KOPT-K1 (cell line): ENCODE measurements at regions not wholly inside any gene's neighbourhood (a gene's known extent, or its start where the extent isn't known, plus 50 kb on each side); places are given as distances from the start of the nearest gene placed in this dataset.

Experiments
- H3K27ac ChIP-seq: fragments of 200-600 bp; sonication (generic); 2 replicates; pipeline ENCODE4 v1.5.1; 2016; ENCODE audit warnings: antibody characterized with exemption, mild to moderate bottlenecking, low read depth, low read length; ENCODE audit not compliant: poor library complexity, severe bottlenecking
- H3K36me3 ChIP-seq: fragments of 200-600 bp; sonication (generic); 2 replicates; pipeline ENCODE4 v1.5.1; 2017; ENCODE audit warnings: antibody characterized with exemption, mild to moderate bottlenecking, low read length, moderate library complexity; ENCODE audit not compliant: insufficient read depth
- H3K9me3 ChIP-seq: fragments of 200-600 bp; sonication (generic); 2 replicates; pipeline ENCODE4 v1.5.1; 2017; ENCODE audit warnings: antibody characterized with exemption, low read length, mild to moderate bottlenecking; ENCODE audit not compliant: insufficient read depth, poor library complexity, severe bottlenecking

DNA sequence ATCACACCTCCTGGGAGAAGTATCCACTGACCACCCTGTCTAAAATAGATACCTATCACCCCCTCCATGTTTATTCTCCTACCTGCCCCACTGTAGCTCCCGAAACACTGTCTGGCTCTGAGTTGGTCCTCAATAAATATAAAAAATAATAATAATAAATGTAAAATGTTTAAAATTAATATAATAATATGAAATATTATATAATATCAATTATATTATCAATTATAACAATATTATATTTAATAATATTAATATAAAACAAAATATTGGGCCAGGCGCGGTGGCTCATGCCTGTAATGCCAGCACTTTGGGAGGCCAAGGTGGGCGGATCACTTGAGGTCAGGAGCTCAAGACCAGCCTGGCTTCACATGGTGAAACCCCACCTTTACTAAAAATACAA, 52.3 kb upstream of the TIAM1 start:
- Histone ChIP-seq H3K27ac (peak overlapping the region; percentile 87), H3K36me3 (no peaks in the 10 kb centered on the region), H3K9me3 (no peaks in the 10 kb centered on the region)

DNA sequence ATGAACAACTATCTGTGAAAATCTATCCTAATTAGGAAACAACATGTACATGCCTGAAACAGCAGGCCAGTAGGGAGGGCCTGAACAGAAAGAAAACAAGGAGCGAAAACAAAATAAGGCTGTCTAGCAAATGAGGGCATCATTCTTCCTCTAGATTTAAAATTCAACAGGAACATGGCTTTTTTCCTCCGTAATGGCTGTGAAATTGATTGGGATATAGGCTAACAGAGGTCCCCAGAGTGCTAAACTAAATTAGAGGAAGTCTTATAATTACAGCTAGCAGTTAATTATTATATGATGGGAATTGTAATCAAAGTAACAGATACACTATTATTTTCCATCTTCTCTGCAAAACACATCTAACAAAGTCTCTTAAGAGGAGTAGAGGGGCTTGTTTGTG, 51.7 kb upstream of the TIAM1 start:
- Histone ChIP-seq H3K9me3 (no peaks in the 10 kb centered on the region), H3K27ac (peak overlapping the region; percentile 87), H3K36me3 (no peaks in the 10 kb centered on the region)

DNA sequence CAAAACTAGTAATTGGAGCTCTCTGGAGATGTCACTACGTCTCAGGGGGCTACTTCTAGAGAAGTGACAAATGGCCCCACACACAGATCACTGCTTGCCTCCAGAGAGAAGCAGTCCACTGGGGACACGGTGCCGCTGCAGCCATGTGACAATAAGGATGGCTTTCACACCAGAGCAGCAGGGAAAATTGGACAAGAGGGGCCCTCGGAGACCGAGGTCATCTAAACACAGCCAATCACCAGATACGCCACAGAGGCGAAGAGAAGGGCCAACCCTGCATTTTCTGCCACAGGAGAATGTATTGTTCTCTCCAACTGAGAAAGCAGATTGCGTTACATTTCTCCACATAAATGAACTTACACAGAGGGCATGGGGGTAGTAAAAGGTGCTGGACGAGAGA, 51.2 kb upstream of the TIAM1 start:
- H3K36me3 ChIP-seq, result no peaks in the 10 kb centered on the region
- no peaks in the 10 kb centered on the region for H3K9me3 ChIP-seq
- H3K27ac ChIP-seq, result peak overlapping the region; percentile 87

DNA sequence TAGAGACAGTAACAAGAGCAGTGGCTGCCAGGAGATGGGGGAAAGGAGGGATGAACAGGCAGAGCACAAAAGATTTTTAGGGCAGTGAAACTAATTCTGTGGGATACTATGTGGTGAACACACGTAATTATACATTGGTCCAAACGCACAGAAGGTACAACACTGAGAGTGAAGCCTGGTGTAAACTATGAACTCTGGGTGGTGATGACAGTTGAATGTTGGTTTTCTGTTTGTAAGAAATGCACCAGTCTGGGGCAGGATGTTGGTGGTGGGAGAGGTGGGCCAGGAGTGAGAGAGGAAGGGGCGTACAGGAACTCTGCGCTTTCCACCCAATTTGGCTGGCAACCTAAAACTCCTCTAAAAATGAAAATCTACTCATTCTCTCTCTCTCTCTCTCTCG, 50.2 kb upstream of the TIAM1 start:
- Histone ChIP-seq H3K27ac (peak overlapping the region; percentile 87), H3K9me3 (no peaks in the 10 kb centered on the region), H3K36me3 (no peaks in the 10 kb centered on the region)
